ENCODE measurements at regions not wholly inside any gene's neighbourhood (a gene's known extent, or its start where the extent isn't known, plus 50 kb on each side); places are given as distances from the start of the nearest gene placed in this dataset.

DNA sequence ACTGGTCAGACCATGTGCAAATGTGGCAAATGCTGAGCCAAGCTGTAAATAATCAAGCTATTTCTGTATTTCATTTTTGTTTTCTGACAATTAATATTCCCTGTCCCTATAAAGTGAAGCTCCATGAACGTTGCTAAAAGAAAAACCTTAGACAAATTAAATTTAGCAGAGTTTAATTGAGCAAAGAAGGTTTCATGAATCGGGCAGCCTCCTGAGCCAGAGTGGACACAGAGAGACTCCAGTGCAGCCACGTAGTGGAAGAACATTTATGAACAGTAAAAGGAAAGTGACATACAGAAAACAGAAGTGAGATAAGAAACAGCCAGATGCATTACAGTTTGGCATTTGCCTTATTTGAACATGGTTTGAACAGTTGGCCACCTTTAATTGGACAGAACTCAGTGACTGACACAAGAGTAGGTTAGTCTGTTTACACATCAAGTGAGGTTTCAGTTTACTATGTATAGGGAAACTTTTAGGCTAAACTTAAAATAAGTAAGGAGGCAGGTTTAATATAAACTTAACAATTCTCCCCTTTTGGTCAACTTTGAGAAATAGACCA is 69.7 kb downstream of the UFM1 start:
- no peak for TF ChIP-seq JAZF1 (CRISPR knock-in tag; IDR thresholded peaks at IDR 0.05)
- TF ChIP-seq, protein P1, sequence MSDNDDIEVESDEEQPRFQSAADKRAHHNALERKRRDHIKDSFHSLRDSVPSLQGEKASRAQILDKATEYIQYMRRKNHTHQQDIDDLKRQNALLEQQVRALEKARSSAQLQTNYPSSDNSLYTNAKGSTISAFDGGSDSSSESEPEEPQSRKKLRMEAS (CRISPR knock-in tag; IDR thresholded peaks at IDR 0.05) = no peak
- no peak for TF ChIP-seq ZNF121 (CRISPR knock-in tag; IDR thresholded peaks at IDR 0.05)
- TF ChIP-seq, protein P2, sequence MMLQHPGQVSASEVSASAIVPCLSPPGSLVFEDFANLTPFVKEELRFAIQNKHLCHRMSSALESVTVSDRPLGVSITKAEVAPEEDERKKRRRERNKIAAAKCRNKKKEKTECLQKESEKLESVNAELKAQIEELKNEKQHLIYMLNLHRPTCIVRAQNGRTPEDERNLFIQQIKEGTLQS (CRISPR knock-in tag; conservative IDR thresholded peaks at IDR 0.05) = no peak
- no peak for TF ChIP-seq FOXJ3 (CRISPR knock-in tag; IDR thresholded peaks at IDR 0.05; ENCODE audit: borderline replicate concordance)
- no peak for TF ChIP-seq ELF4 (CRISPR knock-in tag; IDR thresholded peaks at IDR 0.05; ENCODE audit: low read depth)
- TF ChIP-seq, protein P3, sequence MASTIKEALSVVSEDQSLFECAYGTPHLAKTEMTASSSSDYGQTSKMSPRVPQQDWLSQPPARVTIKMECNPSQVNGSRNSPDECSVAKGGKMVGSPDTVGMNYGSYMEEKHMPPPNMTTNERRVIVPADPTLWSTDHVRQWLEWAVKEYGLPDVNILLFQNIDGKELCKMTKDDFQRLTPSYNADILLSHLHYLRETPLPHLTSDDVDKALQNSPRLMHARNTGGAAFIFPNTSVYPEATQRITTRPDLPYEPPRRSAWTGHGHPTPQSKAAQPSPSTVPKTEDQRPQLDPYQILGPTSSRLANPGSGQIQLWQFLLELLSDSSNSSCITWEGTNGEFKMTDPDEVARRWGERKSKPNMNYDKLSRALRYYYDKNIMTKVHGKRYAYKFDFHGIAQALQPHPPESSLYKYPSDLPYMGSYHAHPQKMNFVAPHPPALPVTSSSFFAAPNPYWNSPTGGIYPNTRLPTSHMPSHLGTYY (CRISPR knock-in tag; IDR thresholded peaks at IDR 0.05) = no peak
- TF ChIP-seq TEAD1 (CRISPR knock-in tag; IDR thresholded peaks at IDR 0.05) = no peak
- no peak for TF ChIP-seq ETV6 (CRISPR knock-in tag; IDR thresholded peaks at IDR 0.05)
- TF ChIP-seq KAT7 (CRISPR knock-in tag; IDR thresholded peaks at IDR 0.05; ENCODE audit: borderline replicate concordance) = no peak
- no peak for TF ChIP-seq FOXP1 (CRISPR knock-in tag; IDR thresholded peaks at IDR 0.05; ENCODE audit: borderline replicate concordance)
- no peak for TF ChIP-seq CREB1 (CRISPR knock-in tag; IDR thresholded peaks at IDR 0.05)
- TF ChIP-seq, protein P4, sequence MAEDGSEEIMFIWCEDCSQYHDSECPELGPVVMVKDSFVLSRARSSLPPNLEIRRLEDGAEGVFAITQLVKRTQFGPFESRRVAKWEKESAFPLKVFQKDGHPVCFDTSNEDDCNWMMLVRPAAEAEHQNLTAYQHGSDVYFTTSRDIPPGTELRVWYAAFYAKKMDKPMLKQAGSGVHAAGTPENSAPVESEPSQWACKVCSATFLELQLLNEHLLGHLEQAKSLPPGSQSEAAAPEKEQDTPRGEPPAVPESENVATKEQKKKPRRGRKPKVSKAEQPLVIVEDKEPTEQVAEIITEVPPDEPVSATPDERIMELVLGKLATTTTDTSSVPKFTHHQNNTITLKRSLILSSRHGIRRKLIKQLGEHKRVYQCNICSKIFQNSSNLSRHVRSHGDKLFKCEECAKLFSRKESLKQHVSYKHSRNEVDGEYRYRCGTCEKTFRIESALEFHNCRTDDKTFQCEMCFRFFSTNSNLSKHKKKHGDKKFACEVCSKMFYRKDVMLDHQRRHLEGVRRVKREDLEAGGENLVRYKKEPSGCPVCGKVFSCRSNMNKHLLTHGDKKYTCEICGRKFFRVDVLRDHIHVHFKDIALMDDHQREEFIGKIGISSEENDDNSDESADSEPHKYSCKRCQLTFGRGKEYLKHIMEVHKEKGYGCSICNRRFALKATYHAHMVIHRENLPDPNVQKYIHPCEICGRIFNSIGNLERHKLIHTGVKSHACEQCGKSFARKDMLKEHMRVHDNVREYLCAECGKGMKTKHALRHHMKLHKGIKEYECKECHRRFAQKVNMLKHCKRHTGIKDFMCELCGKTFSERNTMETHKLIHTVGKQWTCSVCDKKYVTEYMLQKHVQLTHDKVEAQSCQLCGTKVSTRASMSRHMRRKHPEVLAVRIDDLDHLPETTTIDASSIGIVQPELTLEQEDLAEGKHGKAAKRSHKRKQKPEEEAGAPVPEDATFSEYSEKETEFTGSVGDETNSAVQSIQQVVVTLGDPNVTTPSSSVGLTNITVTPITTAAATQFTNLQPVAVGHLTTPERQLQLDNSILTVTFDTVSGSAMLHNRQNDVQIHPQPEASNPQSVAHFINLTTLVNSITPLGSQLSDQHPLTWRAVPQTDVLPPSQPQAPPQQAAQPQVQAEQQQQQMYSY (CRISPR knock-in tag; IDR thresholded peaks at IDR 0.05) = no peak
- DNase-seq (ENCODE audit: low spot score) = no peak
- CTCF ChIA-PET = no interaction called here
- H3K27me3 Mint-ChIP-seq (ENCODE audit: low read depth) = no peaks in the 10 kb centered on the region
- H3K9me3 Mint-ChIP-seq = peaks cover 12% of the 10 kb centered on the region
- no peak for ATAC-seq
- POLR2A ChIA-PET = no interaction called here
- H3K27ac Mint-ChIP-seq = no peak overlapping the region
- no peaks in the 10 kb centered on the region for H3K4me1 Mint-ChIP-seq
- peaks cover 8% of the 10 kb centered on the region; the same call in 1 of the 2 replicates for H3K36me3 Mint-ChIP-seq
- H3K4me3 Mint-ChIP-seq = no peak overlapping the region

DNA sequence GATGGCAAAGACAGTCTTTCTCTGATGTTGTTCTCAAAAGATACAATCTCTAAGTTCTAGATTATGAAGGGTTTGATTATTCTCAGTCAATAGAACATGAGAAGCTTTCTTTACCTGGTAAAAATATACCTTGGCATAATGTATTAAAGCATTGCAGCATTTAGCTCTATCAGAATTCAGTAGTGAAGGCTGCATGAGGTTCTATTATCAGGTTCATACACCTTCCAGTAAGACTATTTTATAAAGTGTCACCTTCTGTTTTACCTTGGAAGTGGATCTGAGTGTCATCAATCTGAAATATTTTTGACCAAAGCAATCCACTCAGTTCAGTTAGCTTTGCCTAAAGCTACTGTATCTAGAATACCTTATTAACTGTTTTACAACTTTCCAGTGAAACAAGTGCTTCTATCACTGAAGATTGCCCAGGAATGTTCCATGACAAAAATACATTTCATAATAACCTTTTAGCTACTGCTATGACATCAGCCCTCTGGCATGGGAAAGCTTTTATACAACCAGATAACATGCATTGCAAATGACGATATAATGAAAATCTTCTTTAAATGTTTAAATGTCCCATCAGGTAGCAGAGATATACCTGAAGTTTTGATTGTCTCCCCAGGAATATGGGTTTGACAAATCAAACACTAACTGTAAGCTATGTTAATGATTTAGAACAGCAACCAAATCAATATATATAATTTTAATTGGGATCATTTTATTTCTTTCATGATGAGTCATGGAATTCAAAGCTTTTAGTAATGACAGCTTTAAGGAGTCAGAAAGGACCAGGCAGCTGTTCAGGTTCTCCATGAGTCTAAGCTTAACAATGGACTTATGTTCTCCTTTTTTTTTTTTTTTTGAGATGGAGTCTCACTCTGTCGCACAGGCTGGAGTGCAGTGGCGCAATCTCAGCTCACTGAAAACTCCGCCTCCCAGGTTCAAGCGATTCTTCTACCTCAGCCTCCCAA is 72.2 kb downstream of the UFM1 start:
- H3K9me3 Mint-ChIP-seq = peaks cover 12% of the 10 kb centered on the region
- no peaks in the 10 kb centered on the region for H3K27me3 Mint-ChIP-seq (ENCODE audit: low read depth)
- H3K36me3 Mint-ChIP-seq = peaks cover 8% of the 10 kb centered on the region; the same call in 1 of the 2 replicates
- POLR2A ChIA-PET = no interaction called here
- H3K4me1 Mint-ChIP-seq = peaks cover 10% of the 10 kb centered on the region
- CTCF ChIA-PET = interaction anchor here (2.0 kb wide), 1 partner anchor 160 kb away, joined by 4 read pairs; no protein-coding TSS in a partner anchor
- DNase-seq (ENCODE audit: low spot score) (no peak), ATAC-seq (no peak)
- H3K4me3 Mint-ChIP-seq = no peak overlapping the region
- H3K27ac Mint-ChIP-seq = no peak overlapping the region
- TF ChIP-seq, protein P5, sequence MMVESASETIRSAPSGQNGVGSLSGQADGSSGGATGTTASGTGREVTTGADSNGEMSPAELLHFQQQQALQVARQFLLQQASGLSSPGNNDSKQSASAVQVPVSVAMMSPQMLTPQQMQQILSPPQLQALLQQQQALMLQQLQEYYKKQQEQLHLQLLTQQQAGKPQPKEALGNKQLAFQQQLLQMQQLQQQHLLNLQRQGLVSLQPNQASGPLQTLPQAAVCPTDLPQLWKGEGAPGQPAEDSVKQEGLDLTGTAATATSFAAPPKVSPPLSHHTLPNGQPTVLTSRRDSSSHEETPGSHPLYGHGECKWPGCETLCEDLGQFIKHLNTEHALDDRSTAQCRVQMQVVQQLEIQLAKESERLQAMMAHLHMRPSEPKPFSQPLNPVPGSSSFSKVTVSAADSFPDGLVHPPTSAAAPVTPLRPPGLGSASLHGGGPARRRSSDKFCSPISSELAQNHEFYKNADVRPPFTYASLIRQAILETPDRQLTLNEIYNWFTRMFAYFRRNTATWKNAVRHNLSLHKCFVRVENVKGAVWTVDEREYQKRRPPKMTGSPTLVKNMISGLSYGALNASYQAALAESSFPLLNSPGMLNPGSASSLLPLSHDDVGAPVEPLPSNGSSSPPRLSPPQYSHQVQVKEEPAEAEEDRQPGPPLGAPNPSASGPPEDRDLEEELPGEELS (CRISPR knock-in tag; IDR thresholded peaks at IDR 0.05) = no peak
- TF ChIP-seq ZNF232 (CRISPR knock-in tag; IDR thresholded peaks at IDR 0.05) = no peak
- TF ChIP-seq TP53 (CRISPR knock-in tag; IDR thresholded peaks at IDR 0.05) = no peak
- TF ChIP-seq, protein P6, sequence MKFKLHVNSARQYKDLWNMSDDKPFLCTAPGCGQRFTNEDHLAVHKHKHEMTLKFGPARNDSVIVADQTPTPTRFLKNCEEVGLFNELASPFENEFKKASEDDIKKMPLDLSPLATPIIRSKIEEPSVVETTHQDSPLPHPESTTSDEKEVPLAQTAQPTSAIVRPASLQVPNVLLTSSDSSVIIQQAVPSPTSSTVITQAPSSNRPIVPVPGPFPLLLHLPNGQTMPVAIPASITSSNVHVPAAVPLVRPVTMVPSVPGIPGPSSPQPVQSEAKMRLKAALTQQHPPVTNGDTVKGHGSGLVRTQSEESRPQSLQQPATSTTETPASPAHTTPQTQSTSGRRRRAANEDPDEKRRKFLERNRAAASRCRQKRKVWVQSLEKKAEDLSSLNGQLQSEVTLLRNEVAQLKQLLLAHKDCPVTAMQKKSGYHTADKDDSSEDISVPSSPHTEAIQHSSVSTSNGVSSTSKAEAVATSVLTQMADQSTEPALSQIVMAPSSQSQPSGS (CRISPR knock-in tag; IDR thresholded peaks at IDR 0.05; ENCODE audit: borderline replicate concordance, low read depth) = no peak
- TF ChIP-seq, protein P7, sequence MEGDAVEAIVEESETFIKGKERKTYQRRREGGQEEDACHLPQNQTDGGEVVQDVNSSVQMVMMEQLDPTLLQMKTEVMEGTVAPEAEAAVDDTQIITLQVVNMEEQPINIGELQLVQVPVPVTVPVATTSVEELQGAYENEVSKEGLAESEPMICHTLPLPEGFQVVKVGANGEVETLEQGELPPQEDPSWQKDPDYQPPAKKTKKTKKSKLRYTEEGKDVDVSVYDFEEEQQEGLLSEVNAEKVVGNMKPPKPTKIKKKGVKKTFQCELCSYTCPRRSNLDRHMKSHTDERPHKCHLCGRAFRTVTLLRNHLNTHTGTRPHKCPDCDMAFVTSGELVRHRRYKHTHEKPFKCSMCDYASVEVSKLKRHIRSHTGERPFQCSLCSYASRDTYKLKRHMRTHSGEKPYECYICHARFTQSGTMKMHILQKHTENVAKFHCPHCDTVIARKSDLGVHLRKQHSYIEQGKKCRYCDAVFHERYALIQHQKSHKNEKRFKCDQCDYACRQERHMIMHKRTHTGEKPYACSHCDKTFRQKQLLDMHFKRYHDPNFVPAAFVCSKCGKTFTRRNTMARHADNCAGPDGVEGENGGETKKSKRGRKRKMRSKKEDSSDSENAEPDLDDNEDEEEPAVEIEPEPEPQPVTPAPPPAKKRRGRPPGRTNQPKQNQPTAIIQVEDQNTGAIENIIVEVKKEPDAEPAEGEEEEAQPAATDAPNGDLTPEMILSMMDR (IDR thresholded peaks at IDR 0.05) = no peak
- no peak for TF ChIP-seq ZNF263 (CRISPR knock-in tag; IDR thresholded peaks at IDR 0.05; ENCODE audit: low read depth)
- no peak for TF ChIP-seq EMX1 (CRISPR knock-in tag; IDR thresholded peaks at IDR 0.05)
- TF ChIP-seq, protein P8, sequence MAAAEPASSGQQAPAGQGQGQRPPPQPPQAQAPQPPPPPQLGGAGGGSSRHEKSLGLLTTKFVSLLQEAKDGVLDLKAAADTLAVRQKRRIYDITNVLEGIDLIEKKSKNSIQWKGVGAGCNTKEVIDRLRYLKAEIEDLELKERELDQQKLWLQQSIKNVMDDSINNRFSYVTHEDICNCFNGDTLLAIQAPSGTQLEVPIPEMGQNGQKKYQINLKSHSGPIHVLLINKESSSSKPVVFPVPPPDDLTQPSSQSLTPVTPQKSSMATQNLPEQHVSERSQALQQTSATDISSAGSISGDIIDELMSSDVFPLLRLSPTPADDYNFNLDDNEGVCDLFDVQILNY (CRISPR knock-in tag; IDR thresholded peaks at IDR 0.05) = no peak
